Body of pancreas (tissue), 4 donors: ENCODE measurements at regions not wholly inside any gene's neighbourhood (a gene's known extent, or its start where the extent isn't known, plus 50 kb on each side); places are given as distances from the start of the nearest gene placed in this dataset.

ENCODE experiments used
- POLR2A ChIP-seq, 3 donors: fragments of 450-650 bp; IDR thresholded peaks; one replicate each; pipeline ENCODE4 v1.6.1; 2016; ENCODE audit warnings: antibody characterized with exemption in 3 of 3, mild to moderate bottlenecking in 2 of 3
- TF ChIP-seq, protein P1 (sequence below), 7 experiments: fragments of 450-650 bp in 4 of 7; fragments of 200-600 bp in 3 of 7; sonication (generic) in 3 of 7; IDR thresholded peaks; one replicate each; pipeline ENCODE4 v1.5.1; 2016 to 2019; ENCODE audit warnings: antibody characterized with exemption in 7 of 7

- TF ChIP-seq, protein P1, sequence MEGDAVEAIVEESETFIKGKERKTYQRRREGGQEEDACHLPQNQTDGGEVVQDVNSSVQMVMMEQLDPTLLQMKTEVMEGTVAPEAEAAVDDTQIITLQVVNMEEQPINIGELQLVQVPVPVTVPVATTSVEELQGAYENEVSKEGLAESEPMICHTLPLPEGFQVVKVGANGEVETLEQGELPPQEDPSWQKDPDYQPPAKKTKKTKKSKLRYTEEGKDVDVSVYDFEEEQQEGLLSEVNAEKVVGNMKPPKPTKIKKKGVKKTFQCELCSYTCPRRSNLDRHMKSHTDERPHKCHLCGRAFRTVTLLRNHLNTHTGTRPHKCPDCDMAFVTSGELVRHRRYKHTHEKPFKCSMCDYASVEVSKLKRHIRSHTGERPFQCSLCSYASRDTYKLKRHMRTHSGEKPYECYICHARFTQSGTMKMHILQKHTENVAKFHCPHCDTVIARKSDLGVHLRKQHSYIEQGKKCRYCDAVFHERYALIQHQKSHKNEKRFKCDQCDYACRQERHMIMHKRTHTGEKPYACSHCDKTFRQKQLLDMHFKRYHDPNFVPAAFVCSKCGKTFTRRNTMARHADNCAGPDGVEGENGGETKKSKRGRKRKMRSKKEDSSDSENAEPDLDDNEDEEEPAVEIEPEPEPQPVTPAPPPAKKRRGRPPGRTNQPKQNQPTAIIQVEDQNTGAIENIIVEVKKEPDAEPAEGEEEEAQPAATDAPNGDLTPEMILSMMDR (IDR thresholded peaks at IDR 0.05), result no peak
- no peak for TF ChIP-seq POLR2A (IDR thresholded peaks at IDR 0.05)
These were observed 59.8 kb upstream of the COX7C start for GRCh38 chr5:86557920-86558319.
